Left ventricle myocardium inferior (tissue), 1 donor: ENCODE measurements at regions not wholly inside any gene's neighbourhood (a gene's known extent, or its start where the extent isn't known, plus 50 kb on each side); places are given as distances from the start of the nearest gene placed in this dataset.

Experiments used
- DNase-seq: peaks from one replicate; pipeline ENCODE4 v3.0.0-alpha.2; 2020
- H3K27ac ChIP-seq: fragments of 200-600 bp; replicated peaks from 2 replicates; pipeline ENCODE4 v1.8.0; 2021
- H3K27me3 ChIP-seq: fragments of 200-600 bp; 2 replicates; pipeline ENCODE4 v1.8.0; 2021; ENCODE audit warnings: low read depth
- H3K36me3 ChIP-seq: fragments of 200-600 bp; 2 replicates; pipeline ENCODE4 v1.8.0; 2021
- H3K4me1 ChIP-seq: fragments of 200-600 bp; 2 replicates; pipeline ENCODE4 v1.8.0; 2021
- H3K4me3 ChIP-seq: fragments of 200-600 bp; 2 replicates; pipeline ENCODE4 v1.8.0; 2021; ENCODE audit warnings: mild to moderate bottlenecking, moderate library complexity
- H3K9me3 ChIP-seq: fragments of 200-600 bp; replicated peaks from 2 replicates; pipeline ENCODE4 v1.8.0; 2021
- CTCF ChIP-seq: fragments of 200-600 bp; IDR thresholded peaks from 2 replicates; pipeline ENCODE4 v1.8.0; 2021; ENCODE audit warnings: antibody characterized with exemption, mild to moderate bottlenecking, borderline replicate concordance
- intact Hi-C: fragments of 100-400 bp; cut with micrococcal nuclease; formaldehyde crosslinking; loops from one replicate; pipeline ENCODE4 v1.11.0; 2022
- donor health status: DM: no; HTN: yes; CAD: no; lungs with severe emphysema.

GRCh38 chr14:65993103-65993502 is 493.1 kb upstream of the CCDC196 start:
- intact Hi-C loops, result no loop called here
- H3K9me3 ChIP-seq, result no peaks in the 10 kb centered on the region
- no peak for DNase-seq
- H3K4me1 ChIP-seq, result no peaks in the 10 kb centered on the region
- H3K27me3 ChIP-seq, result no peaks in the 10 kb centered on the region
- H3K4me3 ChIP-seq, result no peak overlapping the region
- H3K36me3 ChIP-seq, result no peaks in the 10 kb centered on the region
- TF ChIP-seq CTCF, result no peak
- no peak overlapping the region for H3K27ac ChIP-seq

- H3K27me3 ChIP-seq, result no peaks in the 10 kb centered on the region
- no peaks in the 10 kb centered on the region for H3K36me3 ChIP-seq
- intact Hi-C loops, result no loop called here
- H3K4me1 ChIP-seq, result no peaks in the 10 kb centered on the region
- no peak overlapping the region for H3K4me3 ChIP-seq
- no peak for TF ChIP-seq CTCF
- no peak overlapping the region for H3K27ac ChIP-seq
- H3K9me3 ChIP-seq, result peaks cover 3% of the 10 kb centered on the region
- no peak for DNase-seq
Observed at GRCh38 chr14:65993996-65994395, 492.2 kb upstream of the CCDC196 start.

- H3K27ac ChIP-seq, result no peak overlapping the region
- H3K4me3 ChIP-seq, result no peak overlapping the region
- intact Hi-C loops, result no loop called here
- TF ChIP-seq CTCF, result no peak
- H3K27me3 ChIP-seq, result peaks cover 5% of the 10 kb centered on the region
- no peaks in the 10 kb centered on the region for H3K4me1 ChIP-seq
- no peaks in the 10 kb centered on the region for H3K36me3 ChIP-seq
- no peak for DNase-seq
- H3K9me3 ChIP-seq, result peaks cover 27% of the 10 kb centered on the region
Observed at GRCh38 chr14:65997347-65997746, 488.8 kb upstream of the CCDC196 start.

- Histone ChIP-seq H3K27ac (no peak overlapping the region), H3K36me3 (no peaks in the 10 kb centered on the region), H3K27me3 (peaks cover 15% of the 10 kb centered on the region), H3K4me1 (no peaks in the 10 kb centered on the region), H3K4me3 (no peak overlapping the region), H3K9me3 (peaks cover 27% of the 10 kb centered on the region)
- intact Hi-C loops, result no loop called here
- DNase-seq, result no peak
- TF ChIP-seq CTCF, result no peak
Observed at GRCh38 chr14:65999865-66000264, 486.3 kb upstream of the CCDC196 start.

- H3K4me1 ChIP-seq, result no peaks in the 10 kb centered on the region
- no peaks in the 10 kb centered on the region for H3K36me3 ChIP-seq
- no peak overlapping the region for H3K4me3 ChIP-seq
- intact Hi-C loops, result no loop called here
- TF ChIP-seq CTCF, result no peak
- DNase-seq, result no peak
- H3K27me3 ChIP-seq, result peaks cover 15% of the 10 kb centered on the region
- H3K27ac ChIP-seq, result no peak overlapping the region
- H3K9me3 ChIP-seq, result peaks cover 27% of the 10 kb centered on the region
Observed at GRCh38 chr14:66000766-66001165, 485.4 kb upstream of the CCDC196 start.

- Histone ChIP-seq H3K27ac (no peak overlapping the region), H3K36me3 (no peaks in the 10 kb centered on the region), H3K9me3 (peaks cover 27% of the 10 kb centered on the region), H3K27me3 (peaks cover 15% of the 10 kb centered on the region), H3K4me3 (no peak overlapping the region), H3K4me1 (no peaks in the 10 kb centered on the region)
- intact Hi-C loops, result no loop called here
- no peak for DNase-seq
- no peak for TF ChIP-seq CTCF
Observed at GRCh38 chr14:66001356-66001755, 484.8 kb upstream of the CCDC196 start.
